Endothelial cell of umbilical vein (primary cell): ENCODE measurements at regions not wholly inside any gene's neighbourhood (a gene's known extent, or its start where the extent isn't known, plus 50 kb on each side); places are given as distances from the start of the nearest gene placed in this dataset.

ENCODE experiments used
- BruUV-seq: library from RNA; stranded (reverse); fragments of 400-500 nt; replicated peaks from 2 replicates; lab custom pipeline; 2021; lab: Mats Ljungman, UMichigan
- CTCF ChIA-PET: fragments of 300-600, 350-600 bp; sonication (Branson Sonifier 250); formaldehyde crosslinking; loops from one replicate; lab custom pipeline; 2021; ENCODE audit warnings: antibody characterized with exemption, inconsistent platforms; lab: Charles Lee
- POLR2A ChIA-PET: fragments of 300-600, 350-600 bp; sonication (Branson Sonifier 250); formaldehyde crosslinking; loops from one replicate; lab custom pipeline; 2021; ENCODE audit warnings: antibody characterized with exemption, inconsistent platforms; lab: Charles Lee
- DNase-seq: peaks from one replicate; pipeline ENCODE4 v3.0.0-alpha.2; 2011; ENCODE audit warnings: low read depth, low spot score
- FAIRE-seq: peaks from 2 replicates; lab custom pipeline; 2011; peaks lifted over from hg19 to GRCh38; lab: Jason Lieb, UNC
- H2AFZ ChIP-seq: 2 replicates; pipeline ENCODE4 v1.6.0; 2012; ENCODE audit warnings: low read depth, low read length, control low read depth, inconsistent platforms
- H3K27ac ChIP-seq: 2 replicates; pipeline ENCODE4 v1.5.1; 2011; ENCODE audit warnings: low read depth, mild to moderate bottlenecking, control low read depth, low read length, moderate library complexity; ENCODE audit not compliant: insufficient read depth
- H3K27me3 ChIP-seq, 2 experiments: 2 replicates each; pipeline versions ENCODE4 v1.6.0 to v1.6.1; 2011; ENCODE audit warnings: low read length in 2 of 2, mixed read lengths in 1 of 2; ENCODE audit not compliant: control insufficient read depth in 2 of 2, insufficient read depth in 2 of 2
- H3K36me3 ChIP-seq, 2 experiments: 2 replicates in 1 of 2; 3 replicates in 1 of 2; pipeline ENCODE4 v1.5.1; 2011; ENCODE audit warnings: low read length in 2 of 2, mild to moderate bottlenecking in 1 of 2, moderate library complexity in 1 of 2; ENCODE audit not compliant: control insufficient read depth in 2 of 2, insufficient read depth in 2 of 2; ENCODE audit errors: extremely low read depth in 1 of 2
- H3K4me1 ChIP-seq: 3 replicates; pipeline ENCODE4 v1.5.1; 2011; ENCODE audit warnings: mild to moderate bottlenecking, low read length; ENCODE audit not compliant: control insufficient read depth, insufficient read depth; ENCODE audit errors: extremely low read depth
- H3K4me2 ChIP-seq: 2 replicates; pipeline ENCODE4 v1.6.1; 2011; ENCODE audit warnings: low read length, control low read depth, mixed read lengths; ENCODE audit not compliant: insufficient read depth
- H3K4me3 ChIP-seq, 3 experiments: fragments of 200-600 bp in 1 of 3; sonication (generic), shearing (Covaris generic) in 1 of 3; replicated peaks in 1 of 3; 2 replicates each; pipeline ENCODE4 v1.5.1; 2011 to 2016; ENCODE audit warnings: control low read depth in 3 of 3, low read length in 3 of 3, mild to moderate bottlenecking in 2 of 3, inconsistent platforms in 1 of 3, low read depth in 1 of 3, moderate library complexity in 1 of 3; ENCODE audit not compliant: insufficient read depth in 1 of 3
- H3K79me2 ChIP-seq: 2 replicates; pipeline ENCODE4 v1.6.0; 2012; ENCODE audit warnings: low read length, inconsistent platforms; ENCODE audit not compliant: control insufficient read depth, insufficient read depth
- H3K9ac ChIP-seq: replicated peaks from 2 replicates; pipeline ENCODE3; 2011; ENCODE audit warnings: low read length, control low read depth; ENCODE audit not compliant: insufficient read depth; ENCODE audit errors: extremely low read depth
- H3K9me1 ChIP-seq: replicated peaks from 3 replicates; pipeline ENCODE4 v1.6.0; 2011; ENCODE audit warnings: mild to moderate bottlenecking, low read length; ENCODE audit not compliant: control insufficient read depth, insufficient read depth; ENCODE audit errors: extremely low read depth
- H3K9me3 ChIP-seq: replicated peaks from 2 replicates; pipeline ENCODE4 v1.5.1; 2012; ENCODE audit warnings: low read length, inconsistent platforms; ENCODE audit not compliant: control insufficient read depth, insufficient read depth
- H4K20me1 ChIP-seq: replicated peaks from 2 replicates; pipeline ENCODE3; 2011; ENCODE audit warnings: mild to moderate bottlenecking, low read length; ENCODE audit not compliant: control insufficient read depth, insufficient read depth; ENCODE audit errors: extremely low read depth
- CTCF ChIP-seq, 2 donors: IDR thresholded peaks; 1 replicate in 1 of 2; 2 replicates in 1 of 2; pipeline ENCODE4 v1.5.1; 2011; ENCODE audit warnings: low read length in 2 of 2, mild to moderate bottlenecking in 2 of 2, moderate library complexity in 2 of 2, control low read depth in 1 of 2, inconsistent platforms in 1 of 2, low read depth in 1 of 2; ENCODE audit not compliant: insufficient read depth in 1 of 2; ENCODE audit errors: extremely low read depth in 1 of 2
- EZH2 ChIP-seq: IDR thresholded peaks from 2 replicates; pipeline ENCODE4 v1.6.1; 2012; ENCODE audit warnings: borderline replicate concordance, low read depth, mild to moderate bottlenecking, moderate library complexity, low read length, inconsistent platforms; ENCODE audit not compliant: severe bottlenecking
- FOS ChIP-seq: IDR thresholded peaks from 2 replicates; pipeline ENCODE4 v1.6.1; 2011; ENCODE audit warnings: mild to moderate bottlenecking, low read length, moderate library complexity, borderline replicate concordance; ENCODE audit not compliant: insufficient read depth
- GATA2 ChIP-seq: IDR thresholded peaks from 2 replicates; pipeline ENCODE4 v1.7.0; 2011; ENCODE audit warnings: low read depth, mild to moderate bottlenecking, moderate library complexity, mixed read lengths, low read length; ENCODE audit not compliant: insufficient read length, insufficient read depth
- JUN ChIP-seq: IDR thresholded peaks from 2 replicates; pipeline ENCODE4 v1.6.1; 2011; ENCODE audit warnings: borderline replicate concordance, low read depth; ENCODE audit not compliant: insufficient read length, insufficient read depth
- MAX ChIP-seq: IDR thresholded peaks from 2 replicates; pipeline ENCODE4 v1.6.1; 2011; ENCODE audit not compliant: insufficient read depth, insufficient read length
- MYC ChIP-seq: IDR thresholded peaks from one replicate; pipeline ENCODE4 v1.6.1; 2011; ENCODE audit warnings: mild to moderate bottlenecking, low read depth, low read length
- POLR2A ChIP-seq: IDR thresholded peaks from 2 replicates; pipeline ENCODE4 v1.6.1; 2012; ENCODE audit warnings: low read depth, mild to moderate bottlenecking, control low read depth, low read length
- POLR2AphosphoS5 ChIP-seq: IDR thresholded peaks from 2 replicates; pipeline ENCODE4 v1.6.1; 2012; ENCODE audit warnings: low read depth, mild to moderate bottlenecking, control low read depth, low read length, moderate library complexity; ENCODE audit not compliant: insufficient read depth
- dilution Hi-C: fragments of 300-500 bp; cut with MboI; formaldehyde crosslinking; loops from one replicate; pipeline ENCODE4 v1.15.0; 2019; ENCODE audit warnings: low sequenced_read_pairs; ENCODE audit not compliant: extremely low pct_ligation_motif_present
- intact Hi-C: fragments of 100-400 bp; cut with micrococcal nuclease; formaldehyde crosslinking; loops from one replicate; pipeline ENCODE4 v1.10.0; 2022

- Histone ChIP-seq H3K9me1 (no peaks in the 10 kb centered on the region), H3K9me3 (peaks cover 6% of the 10 kb centered on the region), H2AFZ (no peak overlapping the region), H3K4me3 (no peak overlapping the region), H3K36me3 (no peaks in the 10 kb centered on the region), H3K4me2 (no peak overlapping the region), H3K4me1 (no peaks in the 10 kb centered on the region), H3K27ac (no peak overlapping the region), H3K27me3 (no peaks in the 10 kb centered on the region), H3K9ac (no peak overlapping the region), H4K20me1 (no peaks in the 10 kb centered on the region), H3K79me2 (no peaks in the 10 kb centered on the region)
- CTCF ChIA-PET, result no interaction called here
- POLR2A ChIA-PET, result no interaction called here
- no TSS peak for BruUV-seq
- DNase-seq (no peak), FAIRE-seq (no peak)
- dilution Hi-C loops, result no loop called here
- intact Hi-C loops, result no loop called here
- TF ChIP-seq FOS, result no peak
- no peak for TF ChIP-seq GATA2
- TF ChIP-seq CTCF (IDR thresholded peaks at IDR 0.05; ENCODE audit: extremely low read depth in 1 of 2, insufficient read depth in 1 of 2, low read depth in 1 of 2, low read length in 2 of 2), result no peak
- TF ChIP-seq JUN, result no peak
- no peak for TF ChIP-seq POLR2AphosphoS5
- TF ChIP-seq EZH2, result no peak
- no peak for TF ChIP-seq MAX
- TF ChIP-seq MYC, result no peak
- TF ChIP-seq POLR2A, result no peak
Observed at GRCh38 chr2:6071519-6071918, 379.3 kb downstream of the SOX11 start.
